ENCODE measurements at regions not wholly inside any gene's neighbourhood (a gene's known extent, or its start where the extent isn't known, plus 50 kb on each side); places are given as distances from the start of the nearest gene placed in this dataset.

DNA sequence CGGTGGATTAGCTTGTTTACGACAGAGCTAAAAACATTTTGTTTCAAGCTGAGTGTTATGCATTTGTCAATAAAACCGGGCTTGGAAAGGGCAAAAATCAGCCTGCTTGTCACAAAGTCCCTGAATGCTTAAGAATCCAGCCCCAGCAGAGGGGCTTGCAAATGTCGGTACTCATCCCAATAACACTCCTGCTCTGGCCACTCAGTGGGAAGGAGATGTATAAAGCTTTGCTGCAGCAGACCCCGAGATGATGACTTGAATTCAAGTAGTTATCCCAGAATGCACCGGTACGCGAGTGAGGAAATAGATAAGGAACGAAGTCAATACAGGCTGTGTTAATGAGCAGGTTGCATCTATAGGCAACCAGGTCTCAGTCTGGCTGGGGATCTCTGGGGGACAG lies 662.3 kb downstream of the CCSER2 start:
- TF ChIP-seq, protein P1, sequence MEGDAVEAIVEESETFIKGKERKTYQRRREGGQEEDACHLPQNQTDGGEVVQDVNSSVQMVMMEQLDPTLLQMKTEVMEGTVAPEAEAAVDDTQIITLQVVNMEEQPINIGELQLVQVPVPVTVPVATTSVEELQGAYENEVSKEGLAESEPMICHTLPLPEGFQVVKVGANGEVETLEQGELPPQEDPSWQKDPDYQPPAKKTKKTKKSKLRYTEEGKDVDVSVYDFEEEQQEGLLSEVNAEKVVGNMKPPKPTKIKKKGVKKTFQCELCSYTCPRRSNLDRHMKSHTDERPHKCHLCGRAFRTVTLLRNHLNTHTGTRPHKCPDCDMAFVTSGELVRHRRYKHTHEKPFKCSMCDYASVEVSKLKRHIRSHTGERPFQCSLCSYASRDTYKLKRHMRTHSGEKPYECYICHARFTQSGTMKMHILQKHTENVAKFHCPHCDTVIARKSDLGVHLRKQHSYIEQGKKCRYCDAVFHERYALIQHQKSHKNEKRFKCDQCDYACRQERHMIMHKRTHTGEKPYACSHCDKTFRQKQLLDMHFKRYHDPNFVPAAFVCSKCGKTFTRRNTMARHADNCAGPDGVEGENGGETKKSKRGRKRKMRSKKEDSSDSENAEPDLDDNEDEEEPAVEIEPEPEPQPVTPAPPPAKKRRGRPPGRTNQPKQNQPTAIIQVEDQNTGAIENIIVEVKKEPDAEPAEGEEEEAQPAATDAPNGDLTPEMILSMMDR (IDR thresholded peaks at IDR 0.05; ENCODE audit: low read depth, low read length), result no peak
- TF ChIP-seq, protein P2, sequence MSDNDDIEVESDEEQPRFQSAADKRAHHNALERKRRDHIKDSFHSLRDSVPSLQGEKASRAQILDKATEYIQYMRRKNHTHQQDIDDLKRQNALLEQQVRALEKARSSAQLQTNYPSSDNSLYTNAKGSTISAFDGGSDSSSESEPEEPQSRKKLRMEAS (IDR thresholded peaks at IDR 0.05; ENCODE audit: low read depth, low read length), result no peak
- no peak for TF ChIP-seq POLR2A (IDR thresholded peaks at IDR 0.05; ENCODE audit: extremely low read depth, insufficient read length)
- TF ChIP-seq MYC (IDR thresholded peaks at IDR 0.05; ENCODE audit: low read depth, low read length), result no peak
- no peak overlapping the region for H3K4me3 ChIP-seq (ENCODE audit: low read depth, low read length)
- no peak for DNase-seq (ENCODE audit: low read depth)

- TF ChIP-seq, protein P2 (IDR thresholded peaks at IDR 0.05; ENCODE audit: low read depth, low read length), result no peak
- TF ChIP-seq POLR2A (IDR thresholded peaks at IDR 0.05; ENCODE audit: extremely low read depth, insufficient read length), result no peak
- no peak for TF ChIP-seq MYC (IDR thresholded peaks at IDR 0.05; ENCODE audit: low read depth, low read length)
- TF ChIP-seq, protein P1 (IDR thresholded peaks at IDR 0.05; ENCODE audit: low read depth, low read length), result no peak
- H3K4me3 ChIP-seq (ENCODE audit: low read depth, low read length), result no peak overlapping the region
- no peak for DNase-seq (ENCODE audit: low read depth)
Measured at GRCh38 chr10:84991301-84991700, 662.9 kb downstream of the CCSER2 start.

DNA sequence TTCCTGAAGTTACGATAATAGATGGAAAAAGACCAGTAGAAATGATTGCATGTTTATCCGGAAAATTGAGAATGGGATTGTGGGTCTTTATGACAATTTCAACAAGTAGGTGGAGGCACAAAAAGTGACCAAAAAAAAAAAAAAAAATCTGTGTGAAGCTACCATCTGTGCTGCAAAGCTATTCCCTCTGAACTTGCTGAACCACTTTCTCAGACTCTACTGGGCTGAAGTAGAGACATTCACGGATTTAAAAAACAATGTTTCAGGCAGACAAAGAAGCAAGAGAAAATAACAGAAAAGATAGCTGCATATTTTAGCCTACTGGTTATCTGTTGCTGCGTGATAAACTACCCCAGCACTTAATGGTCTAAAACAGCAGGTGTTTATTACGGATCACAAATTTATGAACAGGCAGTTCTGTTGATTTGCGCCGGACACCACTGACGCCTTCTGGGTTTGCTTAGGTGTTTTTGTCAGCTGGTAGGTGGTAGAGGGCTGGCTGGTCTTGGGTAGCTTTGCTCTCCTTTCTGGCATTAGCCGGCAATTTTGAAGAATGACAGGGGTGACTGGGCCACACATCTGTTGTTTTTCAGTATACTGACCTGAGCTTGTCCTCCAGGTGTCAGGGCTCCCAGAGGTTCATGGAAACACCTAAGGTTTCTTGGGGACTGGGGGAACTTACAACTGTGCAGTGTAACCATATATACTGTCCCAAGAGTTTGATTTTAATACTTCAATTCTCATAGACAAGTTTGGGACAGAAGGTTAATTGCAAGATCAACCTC lies 665.1 kb downstream of the CCSER2 start:
- DNase-seq (ENCODE audit: low read depth), result no peak
- TF ChIP-seq MYC (IDR thresholded peaks at IDR 0.05; ENCODE audit: low read depth, low read length) (no peak), POLR2A (IDR thresholded peaks at IDR 0.05; ENCODE audit: extremely low read depth, insufficient read length) (no peak)
- TF ChIP-seq, protein P1 (IDR thresholded peaks at IDR 0.05; ENCODE audit: low read depth, low read length), result no peak
- TF ChIP-seq, protein P2 (IDR thresholded peaks at IDR 0.05; ENCODE audit: low read depth, low read length), result no peak
- H3K4me3 ChIP-seq (ENCODE audit: low read depth, low read length), result no peak overlapping the region

DNA sequence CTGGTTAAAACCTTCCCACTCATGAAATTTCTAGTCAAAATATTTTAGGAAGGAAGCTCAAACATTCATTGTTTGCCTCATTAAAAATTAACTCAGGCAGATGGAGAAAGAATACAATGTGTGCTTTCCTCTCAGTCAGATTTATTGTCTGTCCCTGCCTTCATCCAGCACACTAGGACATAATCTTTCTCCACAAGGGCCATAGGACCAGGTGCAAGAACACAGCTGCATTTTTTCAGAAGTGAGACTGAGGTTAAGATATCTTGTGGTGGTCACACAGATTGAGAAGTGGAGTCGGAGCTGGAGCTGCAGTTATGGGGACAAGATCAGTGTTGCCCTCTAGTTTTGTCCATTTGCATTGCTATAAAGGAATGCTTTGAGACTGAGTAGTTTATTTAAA lies 666.3 kb downstream of the CCSER2 start:
- H3K4me3 ChIP-seq (ENCODE audit: low read depth, low read length), result no peak overlapping the region
- DNase-seq (ENCODE audit: low read depth), result no peak
- TF ChIP-seq, protein P1 (IDR thresholded peaks at IDR 0.05; ENCODE audit: low read depth, low read length), result no peak
- no peak for TF ChIP-seq MYC (IDR thresholded peaks at IDR 0.05; ENCODE audit: low read depth, low read length)
- TF ChIP-seq, protein P2 (IDR thresholded peaks at IDR 0.05; ENCODE audit: low read depth, low read length), result no peak

DNA sequence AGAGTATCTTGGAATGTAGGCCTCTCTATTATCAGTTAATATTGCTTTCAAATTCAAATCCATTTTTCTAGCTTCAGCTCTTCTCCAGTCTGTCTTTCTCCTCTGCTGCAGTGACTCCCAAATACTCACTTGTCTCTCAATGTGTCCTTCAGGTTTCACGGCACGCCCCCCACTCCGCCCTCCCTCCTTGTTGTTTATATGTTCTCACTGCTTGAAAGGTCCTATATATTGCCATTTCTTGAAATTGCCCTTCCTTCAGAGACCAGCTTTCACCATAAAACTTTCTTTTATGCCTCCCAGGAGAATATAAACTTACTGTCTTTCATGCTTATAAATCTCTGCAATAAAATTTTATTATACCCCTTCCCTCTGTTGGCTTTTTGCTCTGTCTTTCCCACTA lies 668.2 kb downstream of the CCSER2 start:
- TF ChIP-seq, protein P1 (IDR thresholded peaks at IDR 0.05; ENCODE audit: low read depth, low read length), result no peak
- TF ChIP-seq, protein P2 (IDR thresholded peaks at IDR 0.05; ENCODE audit: low read depth, low read length), result no peak
- no peak for TF ChIP-seq POLR2A (IDR thresholded peaks at IDR 0.05; ENCODE audit: extremely low read depth, insufficient read length)
- no peak for TF ChIP-seq MYC (IDR thresholded peaks at IDR 0.05; ENCODE audit: low read depth, low read length)
- no peak for DNase-seq (ENCODE audit: low read depth)

More for the DNA sequence above, 668.2 kb downstream of the CCSER2 start:
- H3K4me3 ChIP-seq (ENCODE audit: low read depth, low read length), result no peak overlapping the region
